Sigmoid colon (tissue), 6 donors: ENCODE measurements at regions not wholly inside any gene's neighbourhood (a gene's known extent, or its start where the extent isn't known, plus 50 kb on each side); places are given as distances from the start of the nearest gene placed in this dataset.

Experiments used
- DNase-seq: peaks from one replicate; pipeline ENCODE4 v3.0.0-alpha.2; 2019
- H3K27ac ChIP-seq, 4 donors: fragments of 200-600 bp; sonication (generic); one replicate each; pipeline ENCODE4 v1.5.1; 2016 to 2019; ENCODE audit warnings: mild to moderate bottlenecking in 1 of 4
- H3K27me3 ChIP-seq, 3 donors: fragments of 200-600 bp; sonication (generic); one replicate each; pipeline ENCODE4 v1.5.1; 2019; ENCODE audit warnings: mild to moderate bottlenecking in 1 of 3
- H3K36me3 ChIP-seq, 4 donors: fragments of 200-600 bp; sonication (generic); one replicate each; pipeline ENCODE4 v1.5.1; 2016 to 2019
- H3K4me1 ChIP-seq, 4 donors: fragments of 200-600 bp; sonication (generic); one replicate each; pipeline ENCODE4 v1.5.1; 2017 to 2019
- H3K4me3 ChIP-seq, 4 donors: fragments of 200-600 bp; sonication (generic); one replicate each; pipeline ENCODE4 v1.5.1; 2017 to 2019; ENCODE audit warnings: mild to moderate bottlenecking in 2 of 4, moderate library complexity in 1 of 4
- H3K9me3 ChIP-seq, 4 donors: fragments of 200-600 bp in 3 of 4; sonication (generic) in 3 of 4; one replicate each; pipeline versions ENCODE4 v1.5.1 to v1.6.1; 2013 to 2019
- EP300 ChIP-seq, 4 donors: sonication (generic); formaldehyde crosslinking; IDR thresholded peaks; one replicate each; pipeline ENCODE4 v1.6.1; 2017; ENCODE audit warnings: antibody characterized with exemption in 4 of 4
- POLR2A ChIP-seq, 2 donors: fragments of 450-650 bp; IDR thresholded peaks; one replicate each; pipeline ENCODE4 v1.6.1; 2016; ENCODE audit warnings: antibody characterized with exemption in 2 of 2, mild to moderate bottlenecking in 2 of 2, moderate library complexity in 2 of 2
- POLR2AphosphoS5 ChIP-seq, 4 donors: sonication (generic); formaldehyde crosslinking; IDR thresholded peaks; one replicate each; pipeline ENCODE4 v1.6.1; 2017; ENCODE audit warnings: antibody characterized with exemption in 4 of 4
- WGBS, 2 donors: extraction: QIAGEN DNeasy Blood & Tissue Kit; methylation state at CpG; one replicate each; pipeline ENCODE4 v1.1.7; 2013; 5-methylcytosine and 5-hydroxymethylcytosine counted together
- intact Hi-C: fragments of 100-400 bp; cut with DNase I; formaldehyde crosslinking; loops from one replicate; pipeline ENCODE4 v1.15.1; 2023
- TF ChIP-seq, protein P1 (sequence below), 4 experiments: fragments of 450-650 bp in 3 of 4; fragments of 200-600 bp in 1 of 4; IDR thresholded peaks; one replicate each; pipeline ENCODE4 v1.5.1; 2016 to 2019; ENCODE audit warnings: antibody characterized with exemption in 4 of 4, mild to moderate bottlenecking in 3 of 4, moderate library complexity in 2 of 4
- donor health status: healthy with polysubstance abuse.
- donor health status: healthy.

DNA sequence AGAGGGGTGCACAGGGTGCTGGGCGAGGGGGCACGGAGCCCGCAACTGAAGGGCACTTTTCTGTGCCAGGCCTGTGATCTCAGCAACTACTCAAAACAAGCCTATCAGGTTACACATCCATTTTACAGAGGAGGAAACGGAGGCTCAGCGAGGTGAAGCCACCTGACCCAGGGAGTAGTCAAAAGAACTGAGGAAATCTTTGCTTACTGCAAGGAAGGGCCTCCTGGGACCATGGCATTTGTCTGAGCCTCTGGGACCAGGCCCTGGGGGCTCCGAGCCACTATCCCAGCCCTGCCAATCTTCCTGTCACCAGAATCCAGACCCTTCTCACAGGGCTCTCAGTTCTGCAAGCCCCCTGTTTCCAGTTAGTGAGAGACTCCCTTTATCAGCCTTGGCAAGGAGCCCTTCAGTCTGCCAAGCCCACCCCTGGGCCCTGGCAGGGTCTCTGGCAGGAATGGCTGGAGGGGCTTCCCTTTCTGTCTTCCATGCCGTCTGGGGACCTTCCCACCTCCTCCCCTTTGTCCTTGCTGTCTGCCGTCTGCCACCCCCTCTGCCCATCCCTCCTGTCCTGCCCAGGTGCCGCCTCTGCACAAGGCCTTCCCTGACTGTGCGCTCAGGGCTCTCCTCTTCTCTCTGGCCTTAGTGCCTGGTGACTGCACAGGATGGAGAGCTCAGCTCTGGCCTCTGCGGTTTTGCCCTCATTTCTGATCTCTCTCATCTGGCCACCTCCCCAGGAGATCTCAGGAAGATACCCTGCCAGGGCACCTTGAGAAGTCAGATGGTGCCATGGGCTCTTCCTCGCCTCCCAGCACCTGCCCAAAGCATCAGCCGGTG is 194.7 kb upstream of the GLI2 start:
- peak overlapping the region in 1 of 4 donors; percentile 43 for H3K27ac ChIP-seq
- 86 to 89% methylated on average over 13 of the region's 13 CpGs for WGBS, 2 donors

DNA sequence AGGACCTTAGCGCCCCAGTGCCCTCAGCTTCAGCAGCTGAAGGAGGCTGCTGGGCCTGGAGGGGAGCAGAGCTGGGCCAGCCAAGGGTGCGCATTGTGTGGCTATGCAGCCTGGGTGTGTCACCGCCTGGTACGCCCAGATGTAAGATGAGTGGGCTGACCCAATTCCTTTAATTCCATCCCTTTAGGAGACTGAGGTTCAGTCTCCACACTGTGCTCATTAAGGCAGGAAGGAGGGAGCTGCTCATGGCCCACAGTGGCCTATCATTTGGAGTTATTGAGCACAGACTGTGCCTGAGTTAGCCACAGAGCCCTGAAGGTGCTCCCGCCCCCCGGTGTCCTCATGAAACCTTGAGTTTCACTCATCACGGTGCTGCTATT is 194.1 kb upstream of the GLI2 start:
- Histone ChIP-seq H3K9me3 (no peaks in the 10 kb centered on the region), H3K4me1 (peaks cover 0 to 25% (median 18%) of the 10 kb centered on the region in 4 donors), H3K27ac (no peak overlapping the region), H3K27me3 (no peaks in the 10 kb centered on the region), H3K4me3 (no peak overlapping the region), H3K36me3 (no peaks in the 10 kb centered on the region)
- no peak for DNase-seq
- WGBS, 2 donors: 57 to 93% methylated on average over 7 of the region's 7 CpGs
- TF ChIP-seq POLR2AphosphoS5 (IDR thresholded peaks at IDR 0.05) (no peak), EP300 (IDR thresholded peaks at IDR 0.05) (no peak), POLR2A (IDR thresholded peaks at IDR 0.05) (no peak)
- TF ChIP-seq, protein P1, sequence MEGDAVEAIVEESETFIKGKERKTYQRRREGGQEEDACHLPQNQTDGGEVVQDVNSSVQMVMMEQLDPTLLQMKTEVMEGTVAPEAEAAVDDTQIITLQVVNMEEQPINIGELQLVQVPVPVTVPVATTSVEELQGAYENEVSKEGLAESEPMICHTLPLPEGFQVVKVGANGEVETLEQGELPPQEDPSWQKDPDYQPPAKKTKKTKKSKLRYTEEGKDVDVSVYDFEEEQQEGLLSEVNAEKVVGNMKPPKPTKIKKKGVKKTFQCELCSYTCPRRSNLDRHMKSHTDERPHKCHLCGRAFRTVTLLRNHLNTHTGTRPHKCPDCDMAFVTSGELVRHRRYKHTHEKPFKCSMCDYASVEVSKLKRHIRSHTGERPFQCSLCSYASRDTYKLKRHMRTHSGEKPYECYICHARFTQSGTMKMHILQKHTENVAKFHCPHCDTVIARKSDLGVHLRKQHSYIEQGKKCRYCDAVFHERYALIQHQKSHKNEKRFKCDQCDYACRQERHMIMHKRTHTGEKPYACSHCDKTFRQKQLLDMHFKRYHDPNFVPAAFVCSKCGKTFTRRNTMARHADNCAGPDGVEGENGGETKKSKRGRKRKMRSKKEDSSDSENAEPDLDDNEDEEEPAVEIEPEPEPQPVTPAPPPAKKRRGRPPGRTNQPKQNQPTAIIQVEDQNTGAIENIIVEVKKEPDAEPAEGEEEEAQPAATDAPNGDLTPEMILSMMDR (IDR thresholded peaks at IDR 0.05): no peak
- intact Hi-C loops: no loop called here

More for the DNA sequence above, 194.7 kb upstream of the GLI2 start:
- intact Hi-C loops: no loop called here
- Histone ChIP-seq H3K4me3 (no peak overlapping the region), H3K27me3 (no peaks in the 10 kb centered on the region), H3K4me1 (peaks cover 0 to 25% (median 16%) of the 10 kb centered on the region in 4 donors), H3K9me3 (no peaks in the 10 kb centered on the region), H3K36me3 (no peaks in the 10 kb centered on the region)
- DNase-seq: no peak
- TF ChIP-seq POLR2AphosphoS5 (IDR thresholded peaks at IDR 0.05) (no peak), EP300 (IDR thresholded peaks at IDR 0.05) (no peak), POLR2A (IDR thresholded peaks at IDR 0.05) (no peak)
- TF ChIP-seq, protein P1 (IDR thresholded peaks at IDR 0.05): no peak

DNA sequence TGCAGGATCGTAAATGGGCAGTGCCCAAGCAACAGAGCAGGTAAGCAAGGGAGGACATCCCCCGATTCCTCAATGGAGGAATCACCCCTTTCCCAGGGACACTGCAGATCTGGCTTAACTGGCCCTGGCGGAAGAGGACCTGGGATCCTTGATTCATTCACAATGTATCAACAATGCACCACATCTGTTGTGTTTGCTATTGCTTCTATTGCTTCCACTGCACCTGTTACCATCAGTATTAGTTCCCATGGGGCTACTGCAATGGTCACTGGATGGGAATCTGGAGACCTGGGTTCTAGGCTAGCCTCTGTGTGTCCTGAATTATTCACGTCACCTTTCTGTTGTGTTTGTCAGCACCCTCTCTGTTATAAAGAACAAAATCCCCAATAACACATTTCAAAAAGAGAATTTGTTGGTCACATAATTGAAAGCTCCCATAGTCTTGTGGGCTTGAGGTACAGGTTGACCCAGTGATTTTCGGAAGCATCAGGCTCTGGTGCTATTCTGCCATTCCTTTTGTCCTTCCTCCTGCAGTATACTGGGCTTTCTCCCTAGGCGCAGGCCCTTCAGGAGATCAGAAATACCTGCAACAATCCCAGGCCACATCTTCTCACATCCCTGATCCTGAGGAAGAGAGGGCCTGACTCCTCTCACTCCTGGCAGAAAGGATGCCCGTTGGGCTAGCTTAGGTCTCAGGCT is 193.5 kb upstream of the GLI2 start:
- intact Hi-C loops: no loop called here
- H3K27ac ChIP-seq: no peak overlapping the region
- H3K9me3 ChIP-seq: no peaks in the 10 kb centered on the region
- WGBS, 2 donors: 69 to 89% methylated on average over 7 of the region's 7 CpGs
- H3K27me3 ChIP-seq: no peaks in the 10 kb centered on the region
- no peak overlapping the region for H3K4me3 ChIP-seq
- H3K36me3 ChIP-seq: no peaks in the 10 kb centered on the region
- H3K4me1 ChIP-seq: peaks cover 0 to 25% (median 18%) of the 10 kb centered on the region in 4 donors
- DNase-seq: no peak
- TF ChIP-seq POLR2A (IDR thresholded peaks at IDR 0.05) (no peak), POLR2AphosphoS5 (IDR thresholded peaks at IDR 0.05) (no peak), EP300 (IDR thresholded peaks at IDR 0.05) (no peak)
- TF ChIP-seq, protein P1 (IDR thresholded peaks at IDR 0.05): no peak

DNA sequence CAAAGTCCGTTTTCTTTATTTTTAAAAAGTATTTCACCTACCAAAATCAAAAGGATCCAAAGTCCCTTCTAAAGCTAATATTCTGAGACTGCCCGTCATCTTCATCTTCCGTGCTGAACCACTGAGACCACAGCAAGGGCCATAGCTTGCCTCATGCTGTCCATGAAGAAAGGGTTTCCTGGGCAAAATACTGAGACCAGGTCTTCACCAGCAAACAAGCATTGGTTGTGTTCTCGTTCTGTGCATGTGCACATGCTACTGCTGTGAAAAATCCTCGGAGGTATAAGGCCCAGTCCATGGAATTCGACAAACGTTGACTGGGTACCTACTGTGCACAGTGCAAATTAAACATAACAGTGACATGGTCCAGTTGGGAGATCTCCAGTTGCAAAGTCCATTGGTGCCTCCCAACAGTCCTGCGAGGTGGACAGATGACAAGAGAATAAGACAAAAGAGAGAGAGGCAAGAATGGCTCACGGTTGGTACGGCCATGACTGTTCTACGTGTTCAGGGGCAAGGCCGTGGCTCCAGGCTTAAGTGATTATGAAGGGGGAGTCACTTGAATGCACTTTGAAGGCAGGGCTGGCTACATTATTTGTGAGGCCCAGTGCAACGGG is 192.6 kb upstream of the GLI2 start:
- H3K9me3 ChIP-seq: no peaks in the 10 kb centered on the region
- H3K36me3 ChIP-seq: no peaks in the 10 kb centered on the region
- intact Hi-C loops: no loop called here
- no peak for DNase-seq
- WGBS, 2 donors: 89 to 93% methylated on average over 13 of the region's 13 CpGs
- TF ChIP-seq POLR2AphosphoS5 (IDR thresholded peaks at IDR 0.05): no peak
- TF ChIP-seq EP300 (IDR thresholded peaks at IDR 0.05): no peak
- no peak for TF ChIP-seq POLR2A (IDR thresholded peaks at IDR 0.05)
- TF ChIP-seq, protein P1 (IDR thresholded peaks at IDR 0.05): no peak
- no peak overlapping the region for H3K27ac ChIP-seq
- no peaks in the 10 kb centered on the region for H3K27me3 ChIP-seq
- no peak overlapping the region for H3K4me3 ChIP-seq
- peaks cover 0 to 25% (median 18%) of the 10 kb centered on the region in 4 donors for H3K4me1 ChIP-seq
